ENCODE measurements at regions not wholly inside any gene's neighbourhood (a gene's known extent, or its start where the extent isn't known, plus 50 kb on each side); places are given as distances from the start of the nearest gene placed in this dataset.

GRCh38 chr18:77711096-77711495 is 461.4 kb downstream of the GALR1 start:
- TF ChIP-seq, protein P1, sequence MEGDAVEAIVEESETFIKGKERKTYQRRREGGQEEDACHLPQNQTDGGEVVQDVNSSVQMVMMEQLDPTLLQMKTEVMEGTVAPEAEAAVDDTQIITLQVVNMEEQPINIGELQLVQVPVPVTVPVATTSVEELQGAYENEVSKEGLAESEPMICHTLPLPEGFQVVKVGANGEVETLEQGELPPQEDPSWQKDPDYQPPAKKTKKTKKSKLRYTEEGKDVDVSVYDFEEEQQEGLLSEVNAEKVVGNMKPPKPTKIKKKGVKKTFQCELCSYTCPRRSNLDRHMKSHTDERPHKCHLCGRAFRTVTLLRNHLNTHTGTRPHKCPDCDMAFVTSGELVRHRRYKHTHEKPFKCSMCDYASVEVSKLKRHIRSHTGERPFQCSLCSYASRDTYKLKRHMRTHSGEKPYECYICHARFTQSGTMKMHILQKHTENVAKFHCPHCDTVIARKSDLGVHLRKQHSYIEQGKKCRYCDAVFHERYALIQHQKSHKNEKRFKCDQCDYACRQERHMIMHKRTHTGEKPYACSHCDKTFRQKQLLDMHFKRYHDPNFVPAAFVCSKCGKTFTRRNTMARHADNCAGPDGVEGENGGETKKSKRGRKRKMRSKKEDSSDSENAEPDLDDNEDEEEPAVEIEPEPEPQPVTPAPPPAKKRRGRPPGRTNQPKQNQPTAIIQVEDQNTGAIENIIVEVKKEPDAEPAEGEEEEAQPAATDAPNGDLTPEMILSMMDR (IDR thresholded peaks at IDR 0.05) = peak; percentile 55

- TF ChIP-seq, protein P1 (IDR thresholded peaks at IDR 0.05) = no peak
Observed at GRCh38 chr18:77714716-77715115, 465.1 kb downstream of the GALR1 start.

DNA sequence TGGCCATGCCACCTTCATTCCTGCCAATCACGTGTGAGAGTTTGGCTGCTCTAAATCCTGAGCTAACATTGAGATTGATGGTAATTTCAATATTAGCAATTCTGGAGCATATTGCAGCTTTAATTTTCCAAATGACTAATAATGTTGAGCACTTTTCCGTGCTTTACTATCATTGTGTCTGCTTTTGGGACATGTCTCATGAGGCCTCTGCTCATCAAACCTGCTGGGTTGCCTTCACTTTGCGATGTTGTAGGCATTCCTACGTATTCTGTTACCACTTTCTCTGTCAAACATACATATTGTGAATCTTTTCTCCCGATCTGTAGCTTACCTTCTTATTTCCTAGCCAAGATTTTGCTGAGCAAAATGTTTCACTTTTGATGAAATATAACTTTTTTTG is 466.6 kb downstream of the GALR1 start:
- TF ChIP-seq, protein P1 (IDR thresholded peaks at IDR 0.05) = no peak

DNA sequence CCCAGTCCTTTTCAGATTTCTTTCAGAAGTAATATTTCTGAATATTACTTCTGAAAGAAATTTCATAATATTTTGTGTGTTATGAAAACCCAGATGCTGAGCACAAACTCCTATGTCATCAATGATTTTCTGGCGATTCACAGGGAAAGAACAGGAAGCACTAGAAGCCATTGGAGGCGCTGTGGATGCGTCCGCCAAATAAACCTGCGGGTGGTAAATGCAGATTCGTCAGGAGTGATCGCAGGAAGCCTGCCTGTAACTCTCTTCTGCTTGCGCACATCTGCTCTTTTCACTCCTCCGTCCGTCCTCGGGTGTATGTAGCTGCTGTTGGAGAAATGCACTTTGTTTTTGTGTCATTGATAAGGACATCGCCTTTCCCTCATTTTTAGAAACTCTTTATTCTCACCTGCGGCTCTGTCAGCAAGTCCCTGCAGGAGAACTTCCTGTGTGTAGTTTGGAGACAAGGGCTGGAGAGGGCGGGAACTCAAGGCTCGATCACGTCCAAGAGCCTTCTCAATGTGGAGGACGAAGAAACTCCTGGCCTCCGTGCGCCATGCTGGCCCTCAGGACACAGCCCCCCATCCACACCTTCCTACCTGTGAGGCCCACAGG is 483.8 kb downstream of the GALR1 start:
- TF ChIP-seq, protein P1 (IDR thresholded peaks at IDR 0.05) = peak; percentile 36; the same call in 1 of the 2 replicates

- TF ChIP-seq, protein P1 (IDR thresholded peaks at IDR 0.05) = no peak
Observed at GRCh38 chr18:77736842-77737241, 487.2 kb downstream of the GALR1 start.

DNA sequence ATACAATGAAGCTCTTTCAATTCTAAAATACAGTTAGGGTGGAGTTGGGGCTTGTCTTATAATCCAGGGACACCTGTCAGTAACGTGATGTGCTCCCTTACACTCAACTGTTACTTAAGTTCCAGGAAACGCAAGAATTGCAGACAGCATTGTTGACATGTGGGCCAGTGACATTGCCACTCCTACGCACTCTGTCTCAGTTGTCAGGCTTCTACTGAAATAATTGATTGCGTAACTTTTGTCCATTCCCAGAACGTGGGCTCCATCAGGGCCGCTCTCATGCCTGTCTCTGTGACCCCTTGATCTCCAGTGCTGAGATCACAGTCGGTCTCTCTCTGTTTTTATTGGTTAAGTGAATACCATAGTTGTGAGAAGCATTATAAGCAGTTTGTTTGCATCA is 487.8 kb downstream of the GALR1 start:
- TF ChIP-seq, protein P1 (IDR thresholded peaks at IDR 0.05) = no peak

- TF ChIP-seq, protein P1 (IDR thresholded peaks at IDR 0.05) = peak; percentile 88
Observed at GRCh38 chr18:77749089-77749488, 499.4 kb downstream of the GALR1 start.

DNA sequence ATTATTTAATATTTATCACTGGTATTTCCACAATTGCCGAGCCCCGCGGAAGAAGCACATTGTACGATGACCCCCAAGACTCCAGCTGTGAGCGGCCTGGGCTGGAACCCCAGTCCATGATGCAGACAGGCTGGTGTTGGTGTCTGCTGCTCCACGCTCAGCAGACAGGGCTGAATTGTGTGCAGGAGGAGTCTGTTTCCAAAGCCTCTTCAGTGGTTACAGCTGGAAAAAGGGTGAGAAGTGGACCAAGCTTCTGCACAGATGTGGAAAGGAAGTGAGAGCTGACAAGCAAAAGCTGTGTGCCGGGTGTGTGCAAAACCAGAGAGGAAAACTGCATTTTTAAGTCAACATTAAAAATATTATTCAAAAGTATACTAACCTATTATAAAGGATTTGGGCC is 500.4 kb downstream of the GALR1 start:
- TF ChIP-seq, protein P1 (IDR thresholded peaks at IDR 0.05) = no peak

Data from LNCAP (cell line).